ENCODE measurements at regions not wholly inside any gene's neighbourhood (a gene's known extent, or its start where the extent isn't known, plus 50 kb on each side); places are given as distances from the start of the nearest gene placed in this dataset.

DNA sequence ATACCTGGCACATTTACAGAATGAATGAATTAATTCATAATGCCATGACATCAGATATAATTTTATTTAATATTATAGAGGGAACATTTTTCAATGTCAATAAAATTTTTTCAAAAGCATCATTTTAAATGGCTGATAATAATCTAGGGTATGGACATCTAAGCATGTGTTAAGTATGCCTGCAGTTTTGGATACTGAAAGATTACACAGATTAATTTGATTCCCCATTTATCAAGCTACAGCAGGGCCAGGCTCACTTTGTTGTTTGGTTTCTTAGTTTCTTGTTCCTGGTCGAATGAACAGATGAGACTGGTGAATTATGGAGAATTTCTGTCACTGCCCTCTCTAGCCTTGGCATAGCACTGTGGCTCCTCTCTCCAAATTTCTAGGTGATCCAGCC, 72.4 kb upstream of the E2F8 start:
- TF ChIP-seq, protein P1, sequence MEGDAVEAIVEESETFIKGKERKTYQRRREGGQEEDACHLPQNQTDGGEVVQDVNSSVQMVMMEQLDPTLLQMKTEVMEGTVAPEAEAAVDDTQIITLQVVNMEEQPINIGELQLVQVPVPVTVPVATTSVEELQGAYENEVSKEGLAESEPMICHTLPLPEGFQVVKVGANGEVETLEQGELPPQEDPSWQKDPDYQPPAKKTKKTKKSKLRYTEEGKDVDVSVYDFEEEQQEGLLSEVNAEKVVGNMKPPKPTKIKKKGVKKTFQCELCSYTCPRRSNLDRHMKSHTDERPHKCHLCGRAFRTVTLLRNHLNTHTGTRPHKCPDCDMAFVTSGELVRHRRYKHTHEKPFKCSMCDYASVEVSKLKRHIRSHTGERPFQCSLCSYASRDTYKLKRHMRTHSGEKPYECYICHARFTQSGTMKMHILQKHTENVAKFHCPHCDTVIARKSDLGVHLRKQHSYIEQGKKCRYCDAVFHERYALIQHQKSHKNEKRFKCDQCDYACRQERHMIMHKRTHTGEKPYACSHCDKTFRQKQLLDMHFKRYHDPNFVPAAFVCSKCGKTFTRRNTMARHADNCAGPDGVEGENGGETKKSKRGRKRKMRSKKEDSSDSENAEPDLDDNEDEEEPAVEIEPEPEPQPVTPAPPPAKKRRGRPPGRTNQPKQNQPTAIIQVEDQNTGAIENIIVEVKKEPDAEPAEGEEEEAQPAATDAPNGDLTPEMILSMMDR (IDR thresholded peaks at IDR 0.05; ENCODE audit: insufficient read depth, low read length) = no peak
- TF ChIP-seq, protein P2, sequence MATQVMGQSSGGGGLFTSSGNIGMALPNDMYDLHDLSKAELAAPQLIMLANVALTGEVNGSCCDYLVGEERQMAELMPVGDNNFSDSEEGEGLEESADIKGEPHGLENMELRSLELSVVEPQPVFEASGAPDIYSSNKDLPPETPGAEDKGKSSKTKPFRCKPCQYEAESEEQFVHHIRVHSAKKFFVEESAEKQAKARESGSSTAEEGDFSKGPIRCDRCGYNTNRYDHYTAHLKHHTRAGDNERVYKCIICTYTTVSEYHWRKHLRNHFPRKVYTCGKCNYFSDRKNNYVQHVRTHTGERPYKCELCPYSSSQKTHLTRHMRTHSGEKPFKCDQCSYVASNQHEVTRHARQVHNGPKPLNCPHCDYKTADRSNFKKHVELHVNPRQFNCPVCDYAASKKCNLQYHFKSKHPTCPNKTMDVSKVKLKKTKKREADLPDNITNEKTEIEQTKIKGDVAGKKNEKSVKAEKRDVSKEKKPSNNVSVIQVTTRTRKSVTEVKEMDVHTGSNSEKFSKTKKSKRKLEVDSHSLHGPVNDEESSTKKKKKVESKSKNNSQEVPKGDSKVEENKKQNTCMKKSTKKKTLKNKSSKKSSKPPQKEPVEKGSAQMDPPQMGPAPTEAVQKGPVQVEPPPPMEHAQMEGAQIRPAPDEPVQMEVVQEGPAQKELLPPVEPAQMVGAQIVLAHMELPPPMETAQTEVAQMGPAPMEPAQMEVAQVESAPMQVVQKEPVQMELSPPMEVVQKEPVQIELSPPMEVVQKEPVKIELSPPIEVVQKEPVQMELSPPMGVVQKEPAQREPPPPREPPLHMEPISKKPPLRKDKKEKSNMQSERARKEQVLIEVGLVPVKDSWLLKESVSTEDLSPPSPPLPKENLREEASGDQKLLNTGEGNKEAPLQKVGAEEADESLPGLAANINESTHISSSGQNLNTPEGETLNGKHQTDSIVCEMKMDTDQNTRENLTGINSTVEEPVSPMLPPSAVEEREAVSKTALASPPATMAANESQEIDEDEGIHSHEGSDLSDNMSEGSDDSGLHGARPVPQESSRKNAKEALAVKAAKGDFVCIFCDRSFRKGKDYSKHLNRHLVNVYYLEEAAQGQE (IDR thresholded peaks at IDR 0.05; ENCODE audit: insufficient replicate concordance, low read depth) = no peak
- TF ChIP-seq GABPA (IDR thresholded peaks at IDR 0.05; ENCODE audit: low read depth) = no peak
- TF ChIP-seq POLR2AphosphoS5 (IDR thresholded peaks at IDR 0.05; ENCODE audit: low read depth) = no peak

Measured in HL-60 (cell line).